ENCODE measurements at regions not wholly inside any gene's neighbourhood (a gene's known extent, or its start where the extent isn't known, plus 50 kb on each side); places are given as distances from the start of the nearest gene placed in this dataset.
A peak's percentile ranks its signal among the peaks of the same experiment; 100 is the strongest.

- H3K36me3 ChIP-seq, result no peaks in the 10 kb centered on the region
- intact Hi-C loops (cut with DNase I), result loop anchor here in 2 of 3 donors (5.0 to 10.0 kb wide), 3 partner anchors 43 to 150 kb away; no protein-coding TSS in a partner anchor
- 49 to 57% methylated on average over 2 of the region's 2 CpGs for whole genome bisulfite sequencing, 2 donors
- H3K4me3 ChIP-seq, result no peak overlapping the region
- no peak for TF ChIP-seq CTCF (IDR thresholded peaks at IDR 0.05)
- FAIRE-seq (no peak), DNase-seq (no peak), ATAC-seq (no peak)
- H3K27ac ChIP-seq, result no peak overlapping the region
- H3K27me3 ChIP-seq, result no peaks in the 10 kb centered on the region
- peaks cover 0 to 14% (median 5%) of the 10 kb centered on the region in 3 donors for H3K4me1 ChIP-seq
- no peaks in the 10 kb centered on the region for H3K9me3 ChIP-seq
Measured at GRCh38 chr12:4034921-4035320, 161.7 kb upstream of the PARP11 start.

GRCh38 chr12:4032924-4033615, 159.9 kb upstream of the PARP11 start:
- no peaks in the 10 kb centered on the region for H3K36me3 ChIP-seq
- H3K4me1 ChIP-seq, result peaks cover 0 to 17% (median 5%) of the 10 kb centered on the region in 3 donors
- no peak for TF ChIP-seq CTCF (IDR thresholded peaks at IDR 0.05)
- 56 to 60% methylated on average over 5 of the region's 5 CpGs for WGBS, 2 donors
- FAIRE-seq, result no peak
- peak overlapping the region in 1 of 4 donors; percentile 15 for H3K27ac ChIP-seq
- intact Hi-C loops (cut with DNase I), result loop anchor here in 1 of 3 donors (10.0 kb wide), 1 partner anchor 148 kb away; no protein-coding TSS in a partner anchor
- no peaks in the 10 kb centered on the region for H3K27me3 ChIP-seq
- ATAC-seq, result no peak
- no peaks in the 10 kb centered on the region for H3K9me3 ChIP-seq
- no peak overlapping the region for H3K4me3 ChIP-seq
- no peak for DNase-seq

GRCh38 chr12:4031703-4032291, 158.6 kb upstream of the PARP11 start:
- peak overlapping the region in 2 of 4 donors; percentile 43 to 50 for H3K4me3 ChIP-seq
- intact Hi-C loops (cut with DNase I), result loop anchor here in 1 of 3 donors (10.0 kb wide), 1 partner anchor 147 kb away; no protein-coding TSS in a partner anchor
- no peak for FAIRE-seq
- no peaks in the 10 kb centered on the region for H3K27me3 ChIP-seq
- peaks cover 0 to 26% (median 5%) of the 10 kb centered on the region in 3 donors for H3K4me1 ChIP-seq
- ATAC-seq, result peak; percentile 36 to 68 (median 48)
- 43 to 46% methylated on average over 26 to 30 of the region's 30 CpGs for WGBS, 2 donors
- H3K36me3 ChIP-seq, result no peaks in the 10 kb centered on the region
- peak in 5 of 6 donors; percentile 41 to 79 (median 52) for DNase-seq
- H3K27ac ChIP-seq, result peak overlapping the region; percentile 58 to 87 (median 74)
- TF ChIP-seq CTCF (IDR thresholded peaks at IDR 0.05), result no peak
- H3K9me3 ChIP-seq, result no peaks in the 10 kb centered on the region

- Histone ChIP-seq H3K27me3 (no peaks in the 10 kb centered on the region), H3K4me1 (peaks cover 0 to 33% (median 7%) of the 10 kb centered on the region in 3 donors), H3K4me3 (peak overlapping the region; percentile 12 to 50 (median 36)), H3K36me3 (no peaks in the 10 kb centered on the region), H3K27ac (peak overlapping the region; percentile 66 to 87 (median 83)), H3K9me3 (no peaks in the 10 kb centered on the region)
- TF ChIP-seq CTCF (IDR thresholded peaks at IDR 0.05), result no peak
- intact Hi-C loops (cut with DNase I), result loop anchor here in 1 of 3 donors (10.0 kb wide), 1 partner anchor 146 kb away; no protein-coding TSS in a partner anchor
- ATAC-seq, result peak; percentile 94 to 98 (median 97)
- no peak for FAIRE-seq
- peak; percentile 92 to 95 (median 94) for DNase-seq
- 1 to 3% methylated on average over 72 to 75 of the region's 75 CpGs for WGBS, 2 donors
Measured at GRCh38 chr12:4030929-4031702, 157.9 kb upstream of the PARP11 start.

Measured in pancreas (tissue), 10 donors.